ENCODE measurements at regions not wholly inside any gene's neighbourhood (a gene's known extent, or its start where the extent isn't known, plus 50 kb on each side); places are given as distances from the start of the nearest gene placed in this dataset.

DNA sequence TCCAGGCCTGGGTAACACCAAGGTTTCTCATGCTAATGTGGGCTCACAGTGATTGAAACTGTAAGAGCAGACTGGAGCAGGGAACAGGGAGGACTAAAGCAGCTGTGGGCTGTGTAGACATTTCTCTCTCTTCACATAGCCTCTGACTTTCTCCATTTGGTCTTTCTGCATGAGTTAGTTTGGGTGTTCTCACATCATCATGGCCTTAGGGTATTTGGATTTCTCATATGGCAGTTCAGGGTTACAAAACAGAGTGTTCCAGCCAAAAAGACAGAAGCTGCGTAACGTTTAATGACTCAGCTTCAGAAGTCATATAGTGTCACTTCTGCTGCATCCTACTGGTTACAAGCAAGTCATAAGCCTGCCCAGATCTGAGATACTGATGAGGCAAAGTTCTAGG lies 52.0 kb upstream of the OSBPL8 start:
- no peak for DNase-seq

DNA sequence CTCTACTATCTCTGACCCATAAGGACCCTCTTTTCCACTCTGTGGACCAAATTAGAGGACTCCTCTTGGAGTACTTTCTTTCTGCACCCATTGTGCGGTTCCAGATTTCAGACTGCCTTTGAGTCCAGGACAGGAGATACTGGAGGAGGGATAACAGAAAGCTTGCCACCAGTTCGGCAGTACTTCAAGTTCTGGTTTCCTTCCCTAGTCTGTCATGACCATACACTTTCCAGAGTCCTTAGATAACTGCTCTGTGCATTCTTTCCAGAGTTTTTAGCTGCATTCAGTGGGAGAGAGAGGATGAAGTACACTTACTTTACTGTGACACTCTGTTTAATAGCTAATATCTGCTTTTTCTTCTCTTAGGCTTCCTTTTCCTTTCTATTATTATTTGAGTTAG lies 54.8 kb upstream of the OSBPL8 start:
- DNase-seq: no peak

DNA sequence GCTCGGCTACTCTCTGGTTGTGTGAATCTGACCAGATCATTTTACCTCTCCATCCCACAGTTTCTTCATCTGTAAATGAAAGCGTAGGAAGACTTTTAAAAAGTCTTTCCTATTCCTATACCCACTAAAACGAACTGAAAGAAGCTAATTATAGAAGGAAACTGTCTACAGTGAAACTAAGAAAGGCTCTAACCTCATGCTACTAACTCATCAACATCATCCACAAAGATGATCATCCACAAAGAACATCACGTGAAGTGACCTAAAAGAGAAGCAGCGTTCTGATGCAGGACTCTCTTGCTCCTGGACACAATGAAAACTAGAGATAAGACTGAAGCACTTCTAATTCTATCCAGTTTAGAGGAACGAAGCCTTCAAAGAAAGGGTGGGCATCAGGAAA lies 58.5 kb upstream of the OSBPL8 start:
- no peak for DNase-seq

DNA sequence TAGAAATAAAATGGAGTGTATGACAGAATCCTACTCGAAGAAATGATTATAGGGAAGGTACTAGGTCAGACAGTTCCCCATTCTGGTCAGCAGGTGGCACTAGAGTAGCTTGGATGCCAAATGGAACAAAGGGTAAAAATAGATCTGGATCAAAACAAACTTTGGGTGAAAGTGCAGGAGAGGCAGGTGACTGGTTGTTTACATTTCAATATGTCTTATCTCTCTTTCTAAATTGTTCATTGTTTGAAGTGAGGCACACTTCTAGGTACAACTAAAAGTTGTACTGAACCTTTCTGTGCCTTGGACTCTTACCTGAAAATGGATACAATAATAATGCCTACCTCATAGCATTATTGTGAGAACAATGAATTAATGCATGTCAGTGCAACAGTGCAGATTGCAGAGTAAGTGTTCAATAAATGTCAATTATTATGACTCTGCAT lies 62.0 kb upstream of the OSBPL8 start:
- peak; percentile 65 for DNase-seq

DNA sequence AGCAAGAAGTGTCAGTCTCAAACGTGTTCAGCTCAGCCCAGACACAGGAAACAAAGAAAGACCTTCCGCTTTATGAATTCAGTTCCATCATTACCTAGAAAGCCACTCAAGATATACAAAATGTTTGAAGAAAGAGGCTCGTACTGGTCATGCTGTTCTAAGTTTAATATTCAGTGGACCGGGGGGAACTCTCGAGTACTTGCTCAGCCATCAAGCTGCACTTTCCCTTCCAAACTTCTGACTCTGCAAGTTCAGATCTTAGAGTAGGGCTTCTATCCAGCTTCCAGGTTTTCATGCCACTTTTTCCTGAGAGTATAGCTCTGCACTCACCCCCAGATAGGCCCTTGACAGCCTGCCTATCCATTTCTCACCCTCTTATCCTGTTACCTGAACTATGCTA lies 62.8 kb upstream of the OSBPL8 start:
- DNase-seq: no peak

DNA sequence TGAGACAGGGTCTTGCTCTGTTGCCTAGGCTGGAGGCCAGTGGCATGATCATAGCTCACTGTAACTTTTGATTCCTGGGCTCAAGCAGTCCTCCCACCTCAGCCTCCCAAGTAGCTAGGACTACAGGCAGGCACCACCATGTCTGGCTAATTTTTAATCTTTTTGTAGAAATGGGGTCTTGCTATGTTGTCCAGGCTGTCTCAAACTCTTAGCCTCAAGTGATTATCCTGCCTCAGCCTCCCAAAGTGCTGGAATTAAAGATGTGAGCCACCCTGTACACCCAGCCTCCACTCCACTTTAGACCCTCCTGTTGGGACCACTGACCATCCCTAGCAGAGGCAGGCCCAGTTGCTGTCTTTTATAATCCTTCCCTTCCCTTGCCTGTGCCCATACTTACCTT lies 63.3 kb upstream of the OSBPL8 start:
- no peak for DNase-seq

DNA sequence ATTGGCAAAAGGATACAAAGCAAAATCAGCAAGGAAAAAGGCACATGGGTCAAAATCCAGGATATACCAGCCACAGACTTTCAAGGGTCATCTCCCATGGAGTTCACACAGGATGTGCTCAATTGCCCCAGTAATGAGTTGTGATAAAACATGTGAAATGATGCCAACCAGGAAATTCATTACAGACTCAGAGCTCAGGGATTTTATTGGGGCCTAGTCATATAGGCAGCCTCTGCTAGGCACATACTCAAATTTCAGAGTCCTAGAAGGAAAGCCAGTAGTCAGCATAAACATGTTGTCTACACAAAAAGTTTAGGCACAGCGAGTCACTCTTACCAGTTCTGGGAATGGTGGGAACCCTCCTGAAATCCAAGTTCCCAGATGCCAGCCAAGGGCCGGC lies 64.4 kb upstream of the OSBPL8 start:
- DNase-seq: no peak

DNA sequence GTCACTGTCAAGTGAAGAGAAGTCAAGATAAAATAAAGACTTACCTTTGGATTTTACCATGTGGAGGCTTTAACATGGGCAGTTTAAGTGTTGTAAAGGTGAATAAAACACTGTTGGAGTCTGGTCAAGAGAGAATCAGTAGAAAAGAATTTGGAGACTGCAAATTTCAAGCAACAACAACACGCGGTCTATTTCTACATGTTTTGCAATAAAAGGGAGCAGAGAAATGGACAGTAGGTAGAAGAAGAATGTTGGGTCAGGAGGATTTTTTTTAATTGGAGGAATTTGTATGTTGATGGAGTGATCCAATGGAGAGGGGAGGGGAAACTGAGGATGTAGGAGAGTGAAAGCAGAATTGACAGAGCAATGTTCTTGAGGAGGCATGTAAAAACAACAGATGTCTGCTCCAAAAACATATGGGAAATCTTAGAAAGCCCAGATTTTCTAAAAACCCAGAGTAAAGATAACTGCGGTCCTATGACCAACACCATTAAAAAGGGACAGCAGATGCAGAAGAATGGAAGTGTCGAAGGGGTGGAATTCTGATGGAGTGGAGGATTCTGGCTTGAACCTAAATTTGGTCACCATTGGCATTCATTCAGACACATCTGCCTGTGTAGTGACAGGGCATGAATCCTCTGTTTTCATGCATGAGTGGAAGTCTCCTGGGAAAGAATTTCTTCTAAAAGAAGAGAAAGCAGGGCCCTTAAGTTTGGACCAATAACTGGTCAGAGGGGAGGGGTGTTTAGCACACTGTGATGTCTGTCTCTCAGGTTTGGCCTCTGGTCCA lies 68.0 kb upstream of the OSBPL8 start:
- no peak for DNase-seq

DNA sequence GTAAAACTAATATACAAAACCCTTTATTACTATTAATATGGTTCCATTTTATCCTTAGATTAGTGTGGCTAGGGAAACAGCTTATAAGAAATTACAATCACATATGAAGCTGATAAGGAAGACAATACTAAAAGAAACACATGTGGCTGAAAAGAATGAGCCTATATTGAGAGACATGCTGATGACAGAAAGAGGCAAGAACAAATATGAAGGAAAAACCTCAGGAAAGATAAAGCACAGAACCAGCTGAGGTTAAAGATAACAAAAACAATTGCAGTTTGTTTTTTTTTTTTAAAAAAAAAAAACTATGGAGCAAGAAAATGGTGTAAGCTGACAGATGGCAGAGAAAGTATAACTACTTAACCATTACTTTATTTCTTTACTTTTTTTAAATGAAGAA lies 69.2 kb upstream of the OSBPL8 start:
- no peak for DNase-seq

DNA sequence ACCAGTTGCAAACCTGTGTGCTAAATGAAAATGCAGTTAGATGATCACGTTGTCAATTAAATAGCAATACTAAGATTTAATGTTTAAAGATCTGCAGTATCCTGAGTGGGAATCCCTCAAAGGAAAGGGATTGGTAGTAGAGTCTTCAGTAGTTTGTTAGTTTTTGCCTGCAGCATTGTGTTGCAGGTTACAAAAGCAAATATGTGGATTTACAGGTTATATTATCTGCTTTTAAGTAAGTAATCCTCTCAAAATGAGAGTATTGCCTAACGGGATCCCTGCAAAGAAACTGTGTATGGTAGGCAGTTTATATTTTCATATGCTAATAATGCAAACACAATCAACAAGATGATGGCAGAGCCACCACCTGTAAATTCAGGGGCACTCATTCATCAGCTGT lies 72.2 kb upstream of the OSBPL8 start:
- DNase-seq: no peak

DNA sequence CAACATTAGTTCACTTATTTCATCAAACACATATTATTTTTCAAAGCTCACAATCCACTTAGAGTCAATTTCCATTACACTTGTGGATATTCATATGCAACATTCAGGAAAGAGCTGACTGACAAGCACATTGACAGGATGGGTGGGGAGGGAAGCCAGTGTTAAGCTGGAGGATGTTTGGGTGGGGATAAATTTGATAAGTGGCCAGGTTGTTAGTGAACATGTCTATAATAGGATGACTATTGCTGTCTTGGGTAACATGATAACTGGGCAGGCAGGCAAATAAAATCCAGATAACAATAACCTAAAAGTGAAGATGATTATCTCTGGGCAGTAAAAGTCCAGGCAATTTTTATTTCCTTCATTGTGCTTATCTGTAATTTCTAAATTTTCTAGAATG lies 73.8 kb upstream of the OSBPL8 start:
- DNase-seq: no peak

DNA sequence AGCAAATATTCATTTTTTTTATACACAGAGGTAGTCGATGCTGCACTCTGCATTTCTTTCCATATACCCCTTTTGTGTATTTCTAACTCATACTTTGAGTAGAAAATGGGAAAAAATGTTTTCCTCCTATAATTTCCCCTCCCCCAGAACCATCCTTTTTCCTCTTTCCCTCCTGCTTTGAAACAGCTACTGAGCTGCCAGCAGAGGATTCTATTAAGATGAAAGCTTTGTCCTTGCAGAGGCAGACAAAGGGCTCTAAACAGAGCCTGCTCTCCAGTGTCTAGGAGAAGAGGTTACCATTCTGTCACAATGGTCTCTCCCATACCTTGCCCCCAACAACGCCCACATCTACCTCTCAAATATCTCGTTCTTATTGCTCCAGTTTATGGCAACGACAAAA lies 74.6 kb upstream of the OSBPL8 start:
- no peak for DNase-seq

DNA sequence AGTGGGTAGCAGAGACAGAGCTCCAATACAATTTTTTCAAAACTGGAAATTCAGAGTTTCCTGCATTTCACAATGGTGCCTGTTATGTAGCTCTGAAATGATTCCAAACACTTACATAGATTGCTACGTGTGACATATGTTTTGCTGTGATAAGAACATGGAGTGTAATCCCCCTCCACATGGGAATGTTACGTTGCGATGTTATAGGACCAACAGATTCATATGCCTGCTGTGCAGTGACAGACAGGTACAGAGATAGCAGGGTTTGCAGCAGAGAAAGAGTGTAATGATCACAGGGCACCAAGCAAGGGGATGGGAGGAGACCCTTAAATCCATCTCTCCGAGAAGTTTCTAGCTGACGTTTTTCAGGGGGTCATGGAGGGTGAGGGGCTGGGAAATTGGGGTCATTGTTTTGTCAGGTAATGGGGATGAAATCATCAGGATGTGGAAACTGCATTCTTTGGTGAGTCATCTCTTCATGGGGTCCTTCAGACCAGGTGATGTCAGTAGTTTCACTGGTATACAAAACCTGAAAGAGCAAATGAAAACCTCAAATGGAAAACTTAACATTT lies 76.6 kb upstream of the OSBPL8 start:
- no peak for DNase-seq

DNA sequence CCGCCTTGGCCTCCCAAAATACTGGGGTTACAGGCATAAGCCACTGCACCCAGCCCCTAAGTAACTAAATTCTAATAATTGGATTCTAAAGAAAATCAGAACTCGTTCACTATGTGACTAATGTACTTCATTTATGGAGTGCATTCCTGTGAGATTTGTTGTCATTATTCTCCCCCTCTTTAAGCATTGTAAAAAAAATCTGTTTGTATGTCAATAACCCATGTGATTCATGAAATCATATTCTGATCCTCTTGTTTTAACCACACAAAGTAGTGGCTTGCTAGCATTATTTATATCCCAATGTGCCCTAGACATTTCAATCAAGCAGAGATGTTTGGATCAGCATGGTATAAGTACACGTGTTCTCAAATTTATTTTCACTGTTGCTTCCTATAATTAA lies 78.2 kb upstream of the OSBPL8 start:
- DNase-seq: no peak

DNA sequence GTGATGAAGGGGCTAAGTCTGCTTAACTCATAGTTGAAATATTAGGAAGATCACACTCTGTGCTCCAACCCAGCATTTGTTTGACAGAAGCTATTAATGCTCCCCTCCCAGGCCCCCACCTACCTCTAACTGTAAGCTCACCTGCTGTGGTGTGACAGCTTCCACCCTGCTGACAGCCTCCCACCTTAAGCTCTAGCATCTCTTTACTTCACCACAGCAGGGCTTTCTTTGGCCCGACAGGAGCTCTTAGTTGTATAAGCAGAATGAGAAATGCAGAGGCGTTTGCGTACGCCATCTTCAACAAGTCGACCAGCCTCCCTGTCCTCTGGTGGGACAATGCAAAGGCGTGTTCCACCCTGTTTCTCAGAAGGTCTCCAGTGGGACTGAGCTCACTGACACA lies 80.1 kb upstream of the OSBPL8 start:
- DNase-seq: no peak

DNA sequence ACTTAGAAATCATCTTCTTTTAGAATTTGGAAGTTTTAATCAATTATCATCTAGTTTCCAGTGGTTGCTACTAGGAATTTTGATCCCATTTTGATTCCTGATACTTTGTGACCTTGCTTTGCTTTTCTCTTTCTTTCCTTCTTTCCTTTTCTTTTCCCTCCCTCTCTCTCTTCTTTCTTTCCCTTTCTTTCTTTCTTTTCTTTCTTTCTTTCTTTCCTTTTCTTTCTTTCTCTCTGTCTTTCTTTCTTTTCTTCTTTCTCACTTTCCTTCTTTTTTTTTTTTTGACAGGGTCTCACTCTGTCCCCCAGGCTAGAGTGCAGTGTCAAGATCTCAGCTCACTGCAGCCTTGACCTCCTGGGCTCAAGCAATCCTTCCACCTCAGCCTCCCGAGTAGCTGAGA lies 81.5 kb upstream of the OSBPL8 start:
- DNase-seq: no peak

DNA sequence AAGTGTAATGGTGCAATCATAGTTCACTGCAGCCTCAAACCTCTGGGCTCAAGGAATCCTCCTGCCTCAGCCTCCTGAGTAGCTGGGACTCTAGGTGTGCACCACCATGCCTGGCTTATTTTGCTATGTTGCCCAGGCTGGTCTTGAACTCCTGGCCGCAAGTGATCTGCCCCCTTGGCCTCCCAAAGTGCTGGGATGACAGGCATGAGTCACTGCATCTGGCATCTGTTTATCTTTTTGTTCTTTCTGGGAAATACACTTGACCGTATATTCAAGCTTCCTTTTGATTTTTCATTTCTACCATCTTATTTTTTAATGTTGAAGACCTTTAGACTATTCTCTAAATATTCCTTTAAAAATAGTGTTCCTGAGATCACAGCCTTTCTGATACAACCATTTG lies 82.4 kb upstream of the OSBPL8 start:
- no peak for DNase-seq

DNA sequence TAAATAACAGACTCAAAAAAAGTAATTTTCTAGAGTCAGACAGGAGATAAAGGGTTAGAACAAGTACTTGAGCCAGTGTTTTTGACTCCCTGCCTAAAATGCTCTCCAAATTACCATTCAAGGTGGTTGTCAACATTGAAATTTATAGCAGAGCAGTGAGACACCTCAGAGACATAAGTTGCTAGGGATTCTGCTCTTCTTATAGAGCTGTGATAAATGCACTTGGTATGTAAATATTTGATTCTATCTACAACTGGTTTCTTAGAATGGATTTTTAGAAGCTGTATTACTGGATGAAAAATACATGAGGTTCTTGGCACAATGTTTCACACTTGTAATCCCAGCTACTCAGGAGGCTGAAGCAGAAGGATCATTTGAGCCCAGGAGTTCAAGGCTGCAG lies 83.9 kb upstream of the OSBPL8 start:
- DNase-seq: no peak

DNA sequence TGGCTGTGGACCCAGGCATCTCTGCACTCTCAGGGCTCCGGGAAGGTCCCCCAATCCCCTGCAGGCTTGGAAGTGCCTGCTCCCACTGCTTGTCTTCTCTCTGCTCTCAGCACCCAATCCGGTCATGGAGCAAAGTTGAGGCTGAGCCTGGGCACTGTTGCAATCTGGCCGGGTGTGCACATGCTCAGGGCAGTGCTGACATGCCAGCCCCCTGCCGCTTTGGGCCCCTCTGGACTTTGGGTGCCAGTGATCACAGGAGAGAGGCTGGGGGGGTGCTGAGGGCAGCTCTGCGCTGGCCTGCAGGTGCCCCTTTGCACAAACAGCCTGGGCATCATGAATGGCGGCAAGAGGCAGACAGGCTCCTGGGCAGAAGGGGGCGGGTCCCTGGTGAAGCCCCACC lies 85.4 kb upstream of the OSBPL8 start:
- DNase-seq: no peak

DNA sequence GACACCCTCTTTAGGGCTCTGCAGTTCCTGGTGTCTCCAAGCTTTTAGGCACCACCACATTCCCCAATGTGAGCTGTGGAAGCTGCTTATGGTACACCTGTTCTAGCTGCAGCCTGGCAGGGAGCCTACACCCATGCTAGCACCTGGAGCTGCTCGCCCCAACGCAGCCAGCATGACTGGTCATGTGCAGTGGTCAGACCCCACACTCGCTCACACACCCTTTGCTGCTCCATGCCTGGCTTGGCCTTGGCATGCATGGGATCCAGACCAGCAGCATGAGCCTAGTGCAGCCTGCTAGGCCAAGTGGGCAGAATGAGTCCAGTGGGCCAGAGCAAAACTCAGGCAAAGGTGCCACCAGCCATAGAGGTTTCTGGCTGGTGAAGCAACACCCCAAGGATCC lies 86.4 kb upstream of the OSBPL8 start:
- DNase-seq: no peak

DNA sequence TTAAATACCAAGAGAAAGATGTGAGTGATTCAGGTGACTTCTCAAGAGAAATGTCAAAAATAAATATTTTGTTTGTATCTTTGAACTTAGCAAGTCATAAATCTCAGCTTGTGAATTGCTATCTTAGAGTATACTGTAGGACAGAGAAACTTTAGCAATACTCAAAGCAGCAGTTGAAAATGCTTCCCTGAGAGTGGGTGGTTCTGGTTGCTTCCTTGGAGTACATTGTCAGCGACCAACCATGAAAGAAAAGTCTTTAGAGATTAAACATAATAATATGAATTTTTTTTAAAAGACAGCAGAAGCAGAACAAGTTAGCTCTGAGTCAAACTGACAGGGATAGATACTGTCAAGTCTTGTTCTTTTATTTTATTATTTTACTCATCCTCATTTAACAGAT lies 86.8 kb upstream of the OSBPL8 start:
- DNase-seq: no peak

DNA sequence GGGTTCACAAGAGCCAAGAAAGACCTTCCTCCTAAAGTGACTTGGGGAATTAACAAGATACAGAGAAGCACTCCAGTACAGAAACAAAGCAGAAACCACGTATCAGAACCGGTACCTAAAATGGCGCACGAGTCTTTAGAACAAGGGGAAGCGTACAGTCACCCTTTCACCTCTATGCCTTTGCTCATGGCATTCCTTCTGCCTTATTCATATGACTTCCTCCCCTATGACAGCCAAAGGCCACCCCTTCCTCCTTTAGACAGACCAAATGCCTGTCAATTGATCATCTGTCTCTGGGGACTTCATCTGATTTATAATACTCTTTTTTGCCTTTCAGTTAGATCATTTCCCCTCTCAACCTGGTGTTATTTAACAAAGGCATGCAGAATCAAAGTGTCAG lies 89.5 kb upstream of the OSBPL8 start:
- DNase-seq: no peak

DNA sequence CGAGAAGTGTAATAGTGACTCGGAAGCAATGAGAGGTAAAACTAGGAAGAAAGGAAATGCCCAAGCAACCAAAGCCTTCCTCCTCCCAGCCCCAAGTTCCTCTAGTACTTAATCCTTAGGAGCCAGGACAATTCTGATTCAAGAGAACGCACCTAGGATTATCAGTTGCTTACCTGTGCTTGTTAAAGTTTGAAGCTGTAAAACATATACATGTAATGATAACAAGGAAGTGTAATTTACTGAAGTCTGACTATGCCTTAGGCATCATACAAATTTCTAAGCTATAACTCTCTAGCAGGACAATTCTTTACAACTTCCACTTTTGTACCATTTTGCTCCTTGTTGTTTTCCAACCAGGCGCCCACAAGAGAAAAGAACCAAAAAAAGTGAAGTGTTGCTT lies 92.8 kb upstream of the OSBPL8 start:
- DNase-seq: no peak

DNA sequence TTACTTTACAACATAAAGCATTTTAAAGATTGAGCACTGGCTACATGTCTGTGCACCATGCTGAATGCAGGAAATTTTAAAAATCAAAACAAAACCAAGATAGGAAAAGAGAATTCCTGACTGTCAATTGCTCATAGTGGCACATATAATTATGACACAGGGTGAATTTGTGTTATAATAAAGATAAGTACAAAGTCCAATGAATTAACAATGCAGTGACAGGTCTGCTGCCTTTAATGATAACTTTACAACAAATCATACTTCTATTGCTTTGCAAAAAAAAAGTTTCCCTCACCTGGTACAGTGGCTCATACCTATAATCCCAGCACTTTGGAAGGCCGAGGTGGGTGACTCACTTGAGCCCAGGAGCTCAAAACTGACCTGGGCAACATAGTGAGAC lies 93.8 kb upstream of the OSBPL8 start:
- DNase-seq: no peak

DNA sequence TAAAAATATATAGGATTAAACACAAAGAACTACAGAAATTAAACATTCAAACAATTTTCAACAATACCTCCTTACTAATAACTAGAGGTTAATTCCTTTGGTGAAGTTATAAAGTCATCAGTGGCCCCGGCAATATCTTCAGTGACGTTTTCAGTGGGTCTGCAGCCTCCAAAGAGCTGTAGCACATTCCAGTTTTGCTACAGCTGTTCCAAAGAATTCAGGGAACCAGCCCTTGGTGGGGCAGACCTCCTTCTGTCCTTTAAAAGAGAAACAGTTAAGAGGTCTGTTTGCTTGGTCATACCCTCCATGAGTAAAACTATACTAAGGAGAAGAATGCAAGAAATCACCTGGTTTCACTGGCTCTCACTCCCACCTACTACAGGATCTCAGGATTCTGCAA lies 99.2 kb upstream of the ZDHHC17 start:
- DNase-seq: no peak

Data from activated gamma-delta T cell treated with Interleukin-2 at 50 U/mL for 16 hours (primary cell).